GM19463 (cell line): ENCODE measurements at regions not wholly inside any gene's neighbourhood (a gene's known extent, or its start where the extent isn't known, plus 50 kb on each side); places are given as distances from the start of the nearest gene placed in this dataset.

ENCODE experiments used
- ATAC-seq: cut with Tn5 transposase; IDR thresholded peaks from one replicate; pipeline ENCODE4 v1.9.1; 2021; ENCODE audit warnings: mild to moderate bottlenecking, moderate library complexity; ENCODE audit not compliant: unreplicated experiment

DNA sequence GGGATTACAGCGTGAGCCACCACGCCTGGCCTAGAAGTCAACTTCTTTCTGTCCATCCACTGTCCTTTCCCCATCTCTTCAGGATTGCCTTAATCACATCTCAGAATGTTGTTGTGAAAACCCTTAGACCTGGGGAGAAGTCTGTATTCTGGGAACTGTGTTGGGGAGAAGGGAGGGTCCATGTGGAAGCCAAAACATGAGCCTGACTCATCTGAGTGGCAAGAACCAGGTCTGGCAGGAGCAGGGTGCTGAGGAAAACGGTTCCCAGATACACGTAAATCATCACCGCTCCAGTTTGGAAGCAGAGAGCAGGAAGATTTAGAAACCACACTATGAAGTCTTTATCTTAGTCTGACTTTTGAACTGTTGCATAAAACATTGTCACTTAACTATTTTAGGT is 245.6 kb upstream of the RGS6 start:
- ATAC-seq = no peak

DNA sequence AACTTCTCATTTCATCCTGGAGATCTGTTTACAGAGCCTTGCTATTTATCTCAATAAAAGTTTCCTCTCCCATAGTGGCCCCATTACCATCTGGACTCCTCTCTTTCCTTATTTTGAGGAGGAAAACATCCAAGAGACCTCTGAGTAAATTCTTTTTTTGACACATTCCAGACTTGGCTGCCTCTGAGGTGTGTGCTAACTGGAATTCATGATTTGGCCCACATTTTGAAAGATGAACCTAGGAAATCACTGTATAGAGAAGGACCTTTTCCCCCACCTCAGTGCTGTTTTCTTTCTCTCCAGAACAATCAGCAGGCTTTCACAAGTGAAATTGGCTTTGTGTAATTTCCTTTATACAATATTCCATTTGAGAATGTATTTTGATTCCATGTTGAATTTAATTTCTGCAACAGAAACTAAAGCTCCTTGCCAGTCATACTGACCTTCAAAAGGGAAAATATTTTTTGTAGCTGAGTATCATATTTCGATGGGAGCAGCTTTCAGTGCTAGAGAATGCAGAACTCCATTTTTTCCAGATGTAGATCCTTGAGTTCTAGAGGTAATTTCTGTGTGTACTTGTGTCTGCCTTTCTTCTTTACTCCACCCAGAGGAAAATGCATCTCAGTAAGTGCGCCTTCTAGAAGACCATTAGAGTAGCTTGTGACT is 244.9 kb upstream of the RGS6 start:
- no peak for ATAC-seq

DNA sequence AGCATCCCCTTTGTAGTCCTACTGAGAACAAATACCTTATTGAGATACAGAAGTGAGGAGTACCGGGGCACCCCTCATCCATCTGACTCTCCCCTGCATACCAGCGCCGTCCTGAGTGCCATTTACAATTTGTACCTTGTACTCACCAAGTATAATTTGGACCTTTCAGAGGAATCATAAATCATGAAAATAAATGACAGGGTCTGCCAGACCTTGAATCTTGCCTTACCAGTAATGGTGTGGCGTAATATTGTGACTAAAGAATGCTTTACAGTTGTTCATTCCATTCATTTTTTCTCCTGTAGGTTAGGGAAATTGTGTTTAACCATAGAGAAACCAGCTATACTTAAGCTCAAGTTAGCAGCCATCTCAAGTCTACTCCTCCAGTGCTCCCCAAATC is 243.7 kb upstream of the RGS6 start:
- ATAC-seq = no peak

DNA sequence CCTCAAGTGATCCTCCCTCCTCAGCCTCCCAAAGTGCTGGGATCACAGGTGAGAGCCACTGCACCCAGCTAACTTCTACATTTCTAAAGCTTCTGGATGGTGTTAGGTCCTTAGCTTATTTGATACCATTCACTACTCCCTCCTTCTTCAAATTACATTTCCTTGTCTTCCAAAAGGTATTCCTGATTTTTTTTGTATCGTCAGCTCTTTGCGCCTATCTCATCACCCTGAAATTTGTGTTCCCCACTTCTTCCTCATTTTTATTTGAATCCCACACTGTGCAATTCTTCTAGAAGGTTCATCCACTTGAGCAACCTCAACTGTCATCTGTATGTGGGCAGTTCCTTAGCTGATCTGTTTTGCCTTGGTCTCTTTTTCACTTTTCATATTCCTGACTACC is 241.8 kb upstream of the RGS6 start:
- ATAC-seq = no peak

DNA sequence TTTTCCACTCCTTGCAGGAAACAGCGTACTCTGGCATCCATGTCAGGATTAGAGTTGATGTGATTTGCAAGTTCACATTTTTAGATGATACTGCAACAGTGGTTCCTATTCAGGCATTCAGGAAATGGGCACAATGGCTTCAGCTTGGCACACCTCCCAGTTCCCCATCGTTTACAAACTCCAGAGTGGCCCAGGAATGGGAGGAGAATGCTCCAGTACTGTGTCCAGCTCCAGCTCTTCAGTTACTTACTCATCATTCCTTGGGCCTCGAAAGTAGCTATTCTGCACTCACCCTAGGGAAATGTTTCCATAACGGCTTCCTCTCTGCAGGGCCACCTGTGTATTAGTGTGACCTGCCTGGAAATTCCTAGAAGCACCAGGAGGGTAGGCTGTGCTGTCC is 239.7 kb upstream of the RGS6 start:
- ATAC-seq = no peak

DNA sequence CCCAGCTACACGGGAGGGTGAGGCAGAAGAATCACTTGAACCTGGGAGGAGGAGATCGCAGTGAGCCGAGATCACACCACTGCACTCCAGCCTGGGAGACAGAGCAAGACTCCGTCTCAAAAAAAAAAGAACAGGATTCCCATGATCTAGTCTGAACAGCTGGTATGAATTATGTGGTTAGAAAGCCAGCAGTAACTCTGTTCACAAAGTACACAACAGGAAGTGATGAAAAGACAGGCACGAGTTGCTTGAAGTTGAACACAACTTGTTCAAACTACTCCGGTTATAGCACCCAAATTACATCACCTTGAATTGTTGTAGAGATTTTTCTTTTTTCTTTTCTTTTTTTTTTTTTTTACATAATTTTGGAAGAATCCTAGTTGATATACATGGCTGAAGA is 238.8 kb upstream of the RGS6 start:
- no peak for ATAC-seq

DNA sequence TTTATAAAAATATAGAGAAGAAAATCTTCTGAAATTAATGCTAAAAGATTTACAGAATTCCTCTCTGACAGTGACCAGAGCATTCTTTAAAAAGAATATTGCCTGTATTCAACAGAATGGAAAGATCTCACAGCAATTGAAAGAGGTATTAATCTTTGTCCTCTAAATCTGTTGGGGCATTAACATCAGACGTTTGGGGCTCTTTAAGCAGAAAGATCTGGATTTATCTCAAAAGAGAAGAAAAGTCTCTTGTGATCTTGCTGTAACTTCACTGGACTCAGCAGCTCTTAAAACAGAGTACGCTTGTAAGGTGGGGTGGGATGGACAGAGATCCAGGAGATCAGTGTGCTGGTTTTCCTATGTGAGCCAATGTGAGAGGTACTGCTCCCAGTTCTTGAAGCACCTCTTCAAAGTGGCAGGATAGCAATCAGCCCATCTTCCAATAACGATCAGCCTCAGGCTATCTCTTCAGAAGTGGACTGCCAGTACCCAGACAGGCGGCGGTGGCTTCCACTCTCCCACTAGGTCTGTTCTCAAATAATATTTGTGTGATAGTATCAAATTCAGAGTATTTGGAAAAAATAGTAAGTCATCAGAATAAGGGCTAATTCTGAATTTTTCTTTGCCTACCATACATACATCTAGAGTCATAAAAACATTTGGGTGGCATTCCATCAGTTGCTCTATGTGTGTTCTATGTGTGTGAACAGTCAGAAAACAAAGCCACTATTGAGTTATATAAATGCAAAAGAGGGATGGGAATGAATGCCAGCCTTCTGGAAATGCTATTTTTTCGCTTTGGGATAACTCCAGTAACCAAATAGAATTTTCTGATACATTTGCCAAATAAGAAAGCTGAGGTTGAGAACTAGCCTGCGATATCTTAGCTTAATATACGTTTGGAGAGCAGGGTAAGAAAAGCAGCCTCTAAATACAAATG is 237.4 kb upstream of the RGS6 start:
- no peak for ATAC-seq

DNA sequence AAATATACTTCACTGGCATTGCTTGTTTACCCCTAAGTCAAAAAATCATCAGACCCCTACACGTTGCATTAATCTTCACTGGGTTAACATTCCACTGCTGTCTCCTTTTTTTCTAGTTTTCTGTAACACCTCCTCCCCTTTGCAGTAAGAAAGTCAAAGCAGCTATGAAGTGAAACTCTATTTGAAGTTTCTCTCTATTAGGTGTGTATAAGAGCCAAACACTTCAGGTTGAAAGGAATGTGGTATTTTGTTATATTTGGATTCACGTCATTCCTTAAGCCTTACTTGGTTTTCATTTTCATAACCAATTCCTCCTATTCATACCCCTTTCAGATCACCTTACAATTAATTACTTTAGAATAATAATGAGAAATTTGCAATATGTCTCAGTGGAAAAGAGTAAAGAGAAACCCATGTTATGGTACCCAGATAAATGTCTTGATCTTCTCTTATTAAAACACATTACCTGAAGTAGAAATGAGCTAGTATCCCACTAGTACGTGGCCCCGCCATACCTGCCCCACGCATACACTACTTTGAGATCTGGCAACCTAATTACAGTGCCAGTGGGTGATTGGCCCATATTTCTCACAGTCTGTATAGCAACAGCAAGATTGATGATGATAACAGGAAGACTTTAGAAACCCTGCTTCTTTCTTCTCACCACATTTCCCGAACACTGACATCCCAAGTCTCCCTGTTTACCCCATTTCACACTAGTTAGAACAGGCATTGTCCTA is 236.4 kb upstream of the RGS6 start:
- ATAC-seq = no peak

DNA sequence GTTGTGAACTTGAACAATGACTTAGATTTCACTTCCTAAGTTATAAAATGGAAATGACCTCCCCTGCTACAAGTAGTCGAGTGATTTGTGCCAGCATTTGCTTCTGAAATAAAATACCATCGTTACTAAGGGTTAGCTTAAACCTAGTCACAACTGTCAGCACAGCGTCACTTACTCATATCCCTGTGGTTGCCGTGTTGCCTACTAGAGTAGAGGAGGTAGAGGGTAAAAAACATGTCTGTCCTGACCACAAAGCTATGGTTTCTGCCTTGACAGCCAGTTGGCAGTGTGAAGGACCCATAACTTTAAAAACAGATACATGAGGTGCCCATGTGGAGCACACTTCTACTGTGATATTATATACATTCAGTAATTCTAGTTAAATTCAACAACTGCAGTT is 234.2 kb upstream of the RGS6 start:
- no peak for ATAC-seq

DNA sequence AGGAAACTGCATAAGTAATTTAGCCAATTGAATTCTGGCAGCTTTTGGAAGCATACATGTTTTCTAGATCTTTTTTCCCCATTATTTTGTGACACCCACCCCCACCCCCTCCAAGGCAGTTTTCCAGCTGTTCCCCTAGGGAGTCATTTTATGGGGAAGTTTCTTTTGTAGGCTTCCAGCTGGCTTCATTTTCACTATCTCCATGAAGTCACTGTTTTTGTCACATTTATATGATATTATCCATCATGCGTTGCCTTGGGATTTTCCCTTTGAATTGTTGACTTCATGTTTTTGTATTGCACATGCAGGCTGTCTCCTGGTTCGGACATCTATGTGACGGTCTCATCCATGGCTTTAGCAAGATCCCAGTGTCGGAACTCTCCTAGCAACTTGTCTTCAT is 233.6 kb upstream of the RGS6 start:
- ATAC-seq = no peak

DNA sequence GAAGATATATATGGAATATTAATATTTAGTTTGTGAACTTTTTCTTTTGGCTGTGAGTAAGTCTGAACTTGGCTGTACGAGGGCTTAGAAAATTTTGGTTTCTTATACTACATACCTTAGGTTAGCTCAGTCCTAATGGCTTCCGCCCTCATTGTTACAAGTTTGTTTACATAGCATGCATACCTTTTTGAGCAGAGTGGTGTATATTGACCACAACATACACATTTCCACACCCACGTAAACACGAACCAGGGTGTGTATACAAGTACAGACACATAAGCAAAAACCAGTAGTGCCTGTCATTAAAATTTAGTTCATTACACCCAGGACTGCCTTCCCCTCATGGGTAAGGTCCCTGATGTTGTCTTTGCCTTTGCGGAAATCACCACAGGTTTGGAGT is 230.2 kb upstream of the RGS6 start:
- no peak for ATAC-seq

DNA sequence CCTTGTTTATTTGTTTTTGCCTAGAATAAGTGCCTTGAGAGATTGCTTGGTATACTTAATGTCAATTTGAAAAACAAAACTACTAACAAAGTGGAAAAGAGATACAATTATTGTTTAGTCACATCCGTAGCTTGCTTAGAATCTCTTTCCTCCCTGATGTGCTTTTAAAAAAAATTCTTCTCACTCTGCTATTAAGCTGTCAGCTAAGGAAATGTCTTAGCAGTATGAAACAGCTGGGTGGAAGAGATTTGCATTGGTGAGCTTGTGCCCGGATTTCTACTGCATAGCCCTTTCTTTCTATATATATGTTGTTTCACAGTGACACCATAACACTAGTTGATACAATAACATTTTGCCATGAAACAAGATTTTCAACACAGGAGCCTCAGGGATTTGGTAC is 229.4 kb upstream of the RGS6 start:
- no peak for ATAC-seq

DNA sequence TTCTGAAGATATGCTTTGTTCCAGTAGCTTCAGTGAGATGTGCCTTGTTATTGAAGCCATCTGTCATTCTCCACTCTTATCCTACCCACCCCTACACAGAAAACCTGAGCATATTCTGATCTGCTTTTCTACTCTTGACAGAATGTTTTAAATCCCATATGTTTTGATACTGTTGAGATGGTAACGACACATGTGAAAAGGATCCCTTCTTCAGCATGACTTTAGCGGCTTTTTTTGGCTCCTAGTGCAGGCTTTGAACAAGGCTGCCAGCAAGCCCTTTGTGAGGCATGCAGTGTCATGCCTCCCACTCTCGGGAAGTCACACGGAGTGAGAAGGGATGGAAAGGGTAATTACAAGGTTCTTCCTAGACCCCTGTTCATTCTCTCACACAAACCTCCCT is 228.8 kb upstream of the RGS6 start:
- ATAC-seq = no peak

DNA sequence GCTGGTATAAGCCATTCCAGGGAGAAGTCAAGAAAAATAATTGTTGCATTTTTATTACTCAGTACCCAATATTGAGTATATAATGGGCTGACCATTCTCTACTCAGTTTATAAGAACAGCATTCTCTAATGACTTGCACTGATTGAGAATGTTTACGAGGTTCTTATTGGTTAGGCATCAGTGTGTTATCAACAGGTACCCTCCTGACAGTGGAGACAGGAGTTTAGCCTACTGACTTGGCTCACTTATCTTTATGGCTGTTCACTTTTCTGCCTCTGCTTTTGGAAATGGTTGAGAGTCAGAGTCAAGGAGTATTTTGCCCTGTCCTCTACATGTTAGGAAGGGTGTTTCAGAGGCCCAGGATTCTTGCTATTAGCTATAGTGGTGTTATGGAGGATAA is 228.0 kb upstream of the RGS6 start:
- ATAC-seq = no peak

DNA sequence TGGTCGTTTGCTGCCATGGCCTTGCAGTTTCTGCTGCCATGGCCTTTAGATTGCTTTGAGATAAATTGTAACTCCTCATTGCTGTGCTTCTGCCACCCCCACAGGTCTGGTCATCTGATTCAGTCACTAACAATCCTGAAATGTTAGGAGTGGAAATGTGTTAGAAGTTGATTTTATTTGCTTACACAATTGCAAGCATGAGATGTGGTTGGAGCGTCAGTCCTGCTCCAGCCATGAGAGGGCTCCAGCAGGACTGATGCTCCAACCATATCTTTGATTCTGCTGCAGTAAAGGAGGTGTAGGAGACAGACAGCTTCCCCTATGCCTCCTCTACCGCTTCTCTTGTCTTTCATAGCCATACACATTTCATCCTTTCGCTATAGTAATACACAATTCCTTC is 226.8 kb upstream of the RGS6 start:
- ATAC-seq = no peak

DNA sequence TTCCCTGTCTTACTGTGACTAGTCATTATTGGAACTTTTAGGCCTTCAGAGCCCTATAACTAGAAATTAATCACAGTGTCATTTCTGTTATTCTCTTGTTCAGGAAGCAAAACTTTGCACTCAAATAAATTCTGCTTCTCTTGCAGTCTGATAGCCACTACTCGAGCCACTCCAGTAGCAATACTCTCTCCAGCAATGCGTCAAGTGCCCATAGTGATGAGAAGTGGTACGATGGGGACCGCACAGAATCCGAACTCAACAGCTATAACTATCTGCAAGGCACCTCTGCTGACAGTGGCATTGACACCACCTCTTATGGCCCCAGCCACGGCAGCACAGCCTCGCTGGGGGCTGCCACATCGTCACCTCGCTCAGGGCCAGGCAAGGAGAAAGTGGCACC is 223.2 kb upstream of the RGS6 start:
- no peak for ATAC-seq

DNA sequence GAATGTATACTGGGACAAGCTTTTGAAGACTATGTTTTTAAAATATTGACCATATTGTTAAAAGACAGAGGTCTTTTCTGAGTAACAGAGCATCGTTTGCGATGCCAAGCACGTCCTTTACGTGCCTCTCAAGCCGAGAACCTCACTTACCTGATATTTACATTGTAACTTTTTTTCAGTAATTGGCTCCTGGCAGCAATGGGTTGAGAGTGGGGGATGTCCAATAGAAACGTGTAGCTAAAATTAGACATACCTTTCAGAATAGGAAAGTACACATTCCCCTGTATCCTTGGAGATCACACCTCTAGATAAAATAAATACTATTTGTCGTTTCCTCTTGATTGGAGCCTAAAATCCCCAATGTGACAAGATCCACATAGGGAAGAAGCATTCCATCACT is 222.2 kb upstream of the RGS6 start:
- ATAC-seq = no peak

DNA sequence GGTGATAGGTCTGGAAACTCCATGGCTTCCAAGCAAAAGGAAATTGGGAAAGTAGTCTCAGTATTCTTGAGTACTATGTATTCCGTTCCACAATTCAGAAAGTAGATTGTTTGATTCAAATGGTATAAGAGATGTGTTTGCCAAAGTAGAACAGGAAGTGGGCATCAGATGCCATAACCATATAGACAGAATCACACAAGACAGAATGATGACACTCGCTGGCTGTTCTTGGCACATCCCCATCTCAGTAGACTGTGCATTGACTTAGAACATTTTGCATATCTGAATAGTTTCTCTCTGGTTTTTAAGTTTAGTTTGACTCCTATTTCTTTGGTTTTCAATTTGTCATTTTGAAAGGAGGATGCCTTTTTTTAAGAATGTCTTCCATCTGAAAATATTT is 221.1 kb upstream of the RGS6 start:
- ATAC-seq = no peak

DNA sequence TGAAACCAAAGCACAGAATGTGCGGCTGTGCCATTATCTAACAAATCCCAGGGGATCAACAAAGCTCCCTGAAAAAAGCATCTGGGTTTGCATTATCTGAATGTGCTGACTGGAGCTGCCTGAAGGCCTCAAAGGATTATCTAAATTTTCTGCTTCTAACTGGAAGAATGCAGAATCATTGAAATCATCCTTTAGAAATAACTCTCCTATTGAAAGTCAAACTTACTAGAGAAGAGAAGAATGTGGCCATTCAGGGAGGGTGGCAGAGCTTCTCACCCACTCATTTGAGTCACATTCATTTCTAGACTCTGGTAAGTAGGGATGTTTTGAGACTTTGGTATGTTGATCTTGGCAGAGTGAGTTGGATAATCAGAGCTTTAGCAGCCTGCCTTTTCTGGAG is 220.6 kb upstream of the RGS6 start:
- ATAC-seq = no peak

DNA sequence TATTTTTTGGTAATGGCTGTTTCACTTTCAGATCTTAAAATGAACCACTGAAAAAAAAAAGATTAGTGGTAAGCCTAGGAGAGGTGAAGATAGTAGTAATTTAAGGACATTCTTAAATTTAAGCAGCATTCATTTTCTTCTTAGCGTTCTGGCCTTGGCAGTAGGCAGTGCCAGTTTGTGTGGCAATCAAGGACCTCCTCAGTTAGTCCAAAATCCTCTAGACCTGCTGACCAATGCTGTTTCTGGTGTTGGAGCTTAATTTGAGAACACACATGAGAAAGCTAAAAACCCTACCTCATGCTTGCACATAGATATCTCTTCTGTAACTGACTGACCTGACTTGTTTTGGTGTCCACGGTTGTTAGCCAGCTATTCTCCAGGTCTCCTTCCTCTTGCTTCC is 219.8 kb upstream of the RGS6 start:
- ATAC-seq = no peak

DNA sequence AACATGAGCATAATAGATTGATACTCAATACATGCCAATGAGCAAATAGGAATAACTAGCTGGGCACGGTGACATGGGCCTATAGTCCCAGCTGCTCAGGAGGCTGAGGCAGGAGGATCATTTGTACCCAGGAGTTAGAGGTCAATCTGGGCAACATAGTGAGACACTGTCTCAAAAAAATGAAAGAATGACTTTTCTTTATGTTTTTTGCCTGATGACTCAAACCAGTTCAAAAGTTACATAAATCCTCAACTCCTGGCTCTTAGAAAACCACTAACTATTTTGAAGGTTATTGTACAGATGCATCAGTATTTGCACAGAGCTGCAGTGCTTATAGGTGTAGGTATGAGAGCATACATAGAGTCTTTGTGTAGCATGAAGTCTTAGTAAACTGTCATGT is 219.2 kb upstream of the RGS6 start:
- no peak for ATAC-seq

DNA sequence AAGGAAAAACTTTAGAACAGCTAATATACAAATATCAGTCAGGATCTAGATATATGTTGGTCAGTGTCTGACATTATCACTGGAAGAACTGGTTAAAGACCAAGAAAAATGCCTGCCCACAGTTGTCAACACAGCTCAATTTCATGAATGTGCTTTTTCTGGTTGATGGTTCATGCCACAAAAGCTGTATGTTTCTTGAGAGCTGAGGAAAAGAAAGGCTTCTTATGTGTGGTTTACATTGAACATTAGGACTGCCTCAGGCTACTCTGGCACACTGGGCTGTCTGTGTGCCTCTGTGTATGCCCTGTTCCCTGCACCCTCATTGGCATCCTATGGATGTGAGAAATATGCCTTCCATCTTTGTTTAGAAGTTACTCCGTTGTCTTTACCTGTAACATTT is 218.8 kb upstream of the RGS6 start:
- ATAC-seq = no peak
